SK-N-SH (cell line): ENCODE measurements at regions not wholly inside any gene's neighbourhood (a gene's known extent, or its start where the extent isn't known, plus 50 kb on each side); places are given as distances from the start of the nearest gene placed in this dataset.

Experiments used
- CTCF ChIA-PET: fragments of 300-600, 350-600 bp; formaldehyde crosslinking; extraction: SDS; loops from one replicate; lab custom pipeline; 2021; lab: Yijun Ruan, JAX
- POLR2A ChIA-PET: fragments of 350-600 bp; sonication (Branson Sonifier 250); formaldehyde crosslinking; extraction: SDS; loops from one replicate; lab custom pipeline; 2020; ENCODE audit warnings: antibody characterized with exemption, inconsistent platforms; lab: Yijun Ruan, JAX
- DNase-seq: peaks from one replicate; pipeline ENCODE4 v3.0.0; 2012
- H2AFZ ChIP-seq: fragments of 200-600 bp; sonication (generic); 2 replicates; pipeline ENCODE4 v1.8.1; 2016; ENCODE audit warnings: antibody characterized with exemption, mild to moderate bottlenecking, low read depth
- H3F3A ChIP-seq: fragments of 200-600 bp; sonication (generic); replicated peaks from 2 replicates; pipeline ENCODE3; 2016; ENCODE audit warnings: antibody characterized with exemption, mild to moderate bottlenecking; ENCODE audit not compliant: insufficient read depth
- H3K27ac ChIP-seq, 2 experiments: fragments of 200-500 bp in 1 of 2; fragments of 200-600 bp in 1 of 2; sonication (Bioruptor generic) in 1 of 2; sonication (generic), shearing (Covaris generic) in 1 of 2; 2 replicates each; pipeline versions ENCODE4 v1.5.1 to v1.6.1; 2014 to 2016; ENCODE audit warnings: low read depth in 2 of 2, inconsistent platforms in 1 of 2, low read length in 1 of 2, mild to moderate bottlenecking in 1 of 2, mixed read lengths in 1 of 2
- H3K27me3 ChIP-seq: fragments of 200-600 bp; sonication (generic), shearing (Covaris generic); 2 replicates; pipeline ENCODE4 v1.6.1; 2016; ENCODE audit warnings: mixed run types; ENCODE audit not compliant: insufficient read depth
- H3K36me3 ChIP-seq, 2 experiments: fragments of 200-500 bp in 1 of 2; fragments of 200-600 bp in 1 of 2; sonication (Bioruptor generic) in 1 of 2; sonication (generic) in 1 of 2; replicated peaks in 1 of 2; 2 replicates each; pipeline versions ENCODE3 to v1.5.1; 2014 to 2016; ENCODE audit warnings: low read length in 1 of 2, mild to moderate bottlenecking in 1 of 2; ENCODE audit not compliant: insufficient read depth in 2 of 2, control insufficient read depth in 1 of 2
- H3K4me1 ChIP-seq, 2 experiments: fragments of 200-500 bp in 1 of 2; fragments of 200-600 bp in 1 of 2; sonication (Bioruptor generic) in 1 of 2; sonication (generic), shearing (Covaris generic) in 1 of 2; 2 replicates each; pipeline versions ENCODE4 v1.5.1 to v1.6.1; 2014 to 2016; ENCODE audit warnings: low read depth in 1 of 2, low read length in 1 of 2, mixed run types in 1 of 2; ENCODE audit not compliant: insufficient read depth in 2 of 2, control insufficient read depth in 1 of 2
- H3K4me2 ChIP-seq: fragments of 200-600 bp; sonication (generic), shearing (Covaris generic); 2 replicates; pipeline ENCODE4 v1.6.1; 2017; ENCODE audit warnings: mixed run types
- H3K4me3 ChIP-seq, 2 experiments: fragments of 200-500 bp in 1 of 2; fragments of 200-600 bp in 1 of 2; sonication (Bioruptor generic) in 1 of 2; sonication (generic), shearing (Covaris generic) in 1 of 2; 2 replicates each; pipeline versions ENCODE4 v1.5.1 to v1.8.1; 2014 to 2016; ENCODE audit warnings: low read depth in 2 of 2, inconsistent platforms in 1 of 2, low read length in 1 of 2, mild to moderate bottlenecking in 1 of 2, mixed read lengths in 1 of 2, moderate library complexity in 1 of 2
- H3K79me2 ChIP-seq: fragments of 200-600 bp; sonication (generic); 2 replicates; pipeline ENCODE4 v1.8.1; 2017; ENCODE audit warnings: mild to moderate bottlenecking; ENCODE audit not compliant: insufficient read depth
- H3K9ac ChIP-seq: fragments of 200-600 bp; sonication (generic); 2 replicates; pipeline ENCODE4 v1.6.1; 2017; ENCODE audit warnings: mixed run types
- H3K9me2 ChIP-seq: fragments of 200-600 bp; sonication (generic); 2 replicates; pipeline ENCODE4 v1.6.1; 2017; ENCODE audit warnings: mixed run types
- H3K9me3 ChIP-seq: fragments of 200-600 bp; sonication (generic); 2 replicates; pipeline ENCODE4 v1.6.1; 2017; ENCODE audit warnings: mixed run types, mild to moderate bottlenecking, moderate library complexity
- H4K20me1 ChIP-seq: fragments of 200-600 bp; sonication (generic); 2 replicates; pipeline ENCODE4 v1.6.1; 2017; ENCODE audit warnings: mild to moderate bottlenecking, mixed run types; ENCODE audit not compliant: insufficient read depth
- CHD2 ChIP-seq: fragments of 150-350 bp; IDR thresholded peaks from 2 replicates; pipeline ENCODE4 v1.6.1; 2018; ENCODE audit warnings: low read length; ENCODE audit not compliant: partially characterized antibody
- ELF1 ChIP-seq: IDR thresholded peaks from 2 replicates; pipeline ENCODE4 v1.4.0; 2012
- EP300 ChIP-seq, 2 experiments: IDR thresholded peaks; 2 replicates each; pipeline versions ENCODE4 v1.4.0 to v1.6.1; 2012; ENCODE audit warnings: borderline replicate concordance in 1 of 2, low read depth in 1 of 2, low read length in 1 of 2
- FOSL2 ChIP-seq: IDR thresholded peaks from 2 replicates; pipeline ENCODE4 v1.4.0; 2012; ENCODE audit warnings: low read depth, mild to moderate bottlenecking, moderate library complexity, borderline replicate concordance
- GATA2 ChIP-seq: sonication (generic); formaldehyde crosslinking; IDR thresholded peaks from 2 replicates; pipeline ENCODE4 v1.5.0; 2020; ENCODE audit warnings: mild to moderate bottlenecking, missing genetic modification reagents
- MXI1 ChIP-seq: IDR thresholded peaks from 2 replicates; pipeline ENCODE4 v1.6.1; 2012; ENCODE audit warnings: mild to moderate bottlenecking, low read depth, low read length, improper control_type of control experiment
- NRF1 ChIP-seq: IDR thresholded peaks from 2 replicates; pipeline ENCODE4 v1.6.1; 2012; ENCODE audit warnings: low read depth, mild to moderate bottlenecking, low read length
- RAD21 ChIP-seq: IDR thresholded peaks from 2 replicates; pipeline ENCODE4 v1.6.1; 2012; ENCODE audit warnings: mild to moderate bottlenecking, low read length
- RCOR1 ChIP-seq: fragments of 150-350 bp; IDR thresholded peaks from 2 replicates; pipeline ENCODE4 v1.6.1; 2017; ENCODE audit warnings: antibody characterized with exemption, low read length
- RFX5 ChIP-seq: IDR thresholded peaks from 2 replicates; pipeline ENCODE4 v1.6.1; 2012; ENCODE audit warnings: mild to moderate bottlenecking, improper control_type of control experiment, low read length
- TAF1 ChIP-seq: IDR thresholded peaks from 2 replicates; pipeline ENCODE4 v1.6.1; 2012; ENCODE audit warnings: low read depth, mild to moderate bottlenecking, low read length, moderate library complexity, borderline replicate concordance
- TEAD4 ChIP-seq: IDR thresholded peaks from 2 replicates; pipeline ENCODE4 v1.4.0; 2012; ENCODE audit warnings: mild to moderate bottlenecking, borderline replicate concordance; ENCODE audit not compliant: insufficient read depth
- WGBS: methylation state at CpG from one replicate; pipeline ENCODE4 v1.1.6; 2017; ENCODE audit warnings: low lambda C conversion rate; 5-methylcytosine and 5-hydroxymethylcytosine counted together
- TF ChIP-seq, protein P1 (sequence below): fragments of 200-600 bp; sonication (generic); IDR thresholded peaks from 2 replicates; pipeline ENCODE4 v1.6.1; 2017; ENCODE audit warnings: antibody characterized with exemption, mild to moderate bottlenecking, moderate library complexity
- TF ChIP-seq, protein P2 (sequence below): IDR thresholded peaks from 2 replicates; pipeline ENCODE4; 2012
- TF ChIP-seq, protein P3 (sequence below): IDR thresholded peaks from 2 replicates; pipeline ENCODE4 v1.4.0; 2012; ENCODE audit warnings: low read depth

DNA sequence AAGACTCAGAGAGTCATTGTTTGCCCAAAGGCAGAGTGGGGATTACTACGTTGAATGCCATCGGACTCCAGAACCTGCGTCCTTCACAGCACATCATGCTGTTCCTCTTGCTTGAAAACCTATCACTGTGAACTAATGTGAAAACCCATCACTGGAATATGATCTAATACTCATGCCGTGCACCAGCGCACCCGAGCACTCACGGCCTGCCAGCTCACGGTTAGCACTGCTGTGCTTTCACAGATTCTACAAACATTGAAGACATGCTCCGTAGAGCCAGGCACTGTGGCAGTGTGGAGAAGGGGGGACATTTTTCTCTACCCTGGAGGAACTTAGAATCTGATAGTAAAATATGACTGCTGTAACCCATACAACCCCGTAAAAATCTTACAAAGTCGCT lies 350.4 kb downstream of the C16orf95 start:
- Histone ChIP-seq H3K36me3 (no peaks in the 10 kb centered on the region), H3K4me3 (no peak overlapping the region), H3K9me3 (no peaks in the 10 kb centered on the region), H4K20me1 (no peaks in the 10 kb centered on the region), H3K4me1 (no peaks in the 10 kb centered on the region), H3K9me2 (no peaks in the 10 kb centered on the region), H3K4me2 (no peak overlapping the region), H3F3A (no peaks in the 10 kb centered on the region), H2AFZ (no peak overlapping the region), H3K27ac (no peak overlapping the region), H3K27me3 (peaks cover 20% of the 10 kb centered on the region; the same call in 1 of the 2 replicates), H3K79me2 (no peaks in the 10 kb centered on the region), H3K9ac (no peak overlapping the region)
- ChIA-PET CTCF (no interaction called here), POLR2A (no interaction called here)
- TF ChIP-seq GATA2 (CRISPR knock-in tag), result no peak
- TF ChIP-seq TEAD4, result no peak
- TF ChIP-seq ELF1, result no peak
- TF ChIP-seq, protein P1, sequence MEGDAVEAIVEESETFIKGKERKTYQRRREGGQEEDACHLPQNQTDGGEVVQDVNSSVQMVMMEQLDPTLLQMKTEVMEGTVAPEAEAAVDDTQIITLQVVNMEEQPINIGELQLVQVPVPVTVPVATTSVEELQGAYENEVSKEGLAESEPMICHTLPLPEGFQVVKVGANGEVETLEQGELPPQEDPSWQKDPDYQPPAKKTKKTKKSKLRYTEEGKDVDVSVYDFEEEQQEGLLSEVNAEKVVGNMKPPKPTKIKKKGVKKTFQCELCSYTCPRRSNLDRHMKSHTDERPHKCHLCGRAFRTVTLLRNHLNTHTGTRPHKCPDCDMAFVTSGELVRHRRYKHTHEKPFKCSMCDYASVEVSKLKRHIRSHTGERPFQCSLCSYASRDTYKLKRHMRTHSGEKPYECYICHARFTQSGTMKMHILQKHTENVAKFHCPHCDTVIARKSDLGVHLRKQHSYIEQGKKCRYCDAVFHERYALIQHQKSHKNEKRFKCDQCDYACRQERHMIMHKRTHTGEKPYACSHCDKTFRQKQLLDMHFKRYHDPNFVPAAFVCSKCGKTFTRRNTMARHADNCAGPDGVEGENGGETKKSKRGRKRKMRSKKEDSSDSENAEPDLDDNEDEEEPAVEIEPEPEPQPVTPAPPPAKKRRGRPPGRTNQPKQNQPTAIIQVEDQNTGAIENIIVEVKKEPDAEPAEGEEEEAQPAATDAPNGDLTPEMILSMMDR, result no peak
- TF ChIP-seq, protein P2, sequence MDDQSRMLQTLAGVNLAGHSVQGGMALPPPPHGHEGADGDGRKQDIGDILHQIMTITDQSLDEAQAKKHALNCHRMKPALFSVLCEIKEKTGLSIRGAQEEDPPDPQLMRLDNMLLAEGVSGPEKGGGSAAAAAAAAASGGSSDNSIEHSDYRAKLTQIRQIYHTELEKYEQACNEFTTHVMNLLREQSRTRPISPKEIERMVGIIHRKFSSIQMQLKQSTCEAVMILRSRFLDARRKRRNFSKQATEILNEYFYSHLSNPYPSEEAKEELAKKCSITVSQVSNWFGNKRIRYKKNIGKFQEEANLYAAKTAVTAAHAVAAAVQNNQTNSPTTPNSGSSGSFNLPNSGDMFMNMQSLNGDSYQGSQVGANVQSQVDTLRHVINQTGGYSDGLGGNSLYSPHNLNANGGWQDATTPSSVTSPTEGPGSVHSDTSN, result no peak
- no peak for TF ChIP-seq CHD2
- TF ChIP-seq, protein P3, sequence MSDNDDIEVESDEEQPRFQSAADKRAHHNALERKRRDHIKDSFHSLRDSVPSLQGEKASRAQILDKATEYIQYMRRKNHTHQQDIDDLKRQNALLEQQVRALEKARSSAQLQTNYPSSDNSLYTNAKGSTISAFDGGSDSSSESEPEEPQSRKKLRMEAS, result no peak
- TF ChIP-seq RCOR1, result no peak
- TF ChIP-seq MXI1, result no peak
- TF ChIP-seq RFX5, result no peak
- TF ChIP-seq TAF1, result no peak
- no peak for DNase-seq
- 22% methylated on average over 11 of the region's 11 CpGs for WGBS

DNA sequence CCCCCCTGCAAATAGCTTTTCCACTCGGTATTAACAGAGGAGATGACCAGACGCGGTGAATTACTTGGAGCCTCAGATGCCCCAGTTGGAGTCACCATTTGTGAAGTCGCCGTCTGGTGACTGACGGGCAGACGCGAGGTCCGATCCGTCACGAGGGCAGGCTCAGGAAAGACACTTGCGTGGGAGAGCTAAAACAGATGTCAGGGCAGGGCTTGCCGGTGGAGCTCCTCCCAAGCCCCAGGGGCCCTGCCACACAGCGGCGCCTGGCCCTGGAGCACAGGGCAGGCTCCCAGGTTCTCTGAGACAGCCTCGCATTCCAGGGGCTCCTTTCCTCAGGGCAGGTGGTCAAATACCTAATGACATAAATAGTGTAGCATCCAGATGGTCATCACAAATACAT lies 348.3 kb downstream of the C16orf95 start:
- H3K4me3 ChIP-seq, result no peak overlapping the region
- WGBS, result 28% methylated on average over 14 of the region's 16 CpGs
- H3K9me2 ChIP-seq, result no peaks in the 10 kb centered on the region
- H3K9ac ChIP-seq, result no peak overlapping the region
- H3K9me3 ChIP-seq, result no peaks in the 10 kb centered on the region
- H4K20me1 ChIP-seq, result no peaks in the 10 kb centered on the region
- POLR2A ChIA-PET, result no interaction called here
- no peaks in the 10 kb centered on the region for H3K4me1 ChIP-seq
- TF ChIP-seq, protein P2, result no peak
- TF ChIP-seq NRF1 (no peak), FOSL2 (no peak), EP300 (IDR thresholded peaks at IDR 0.05; ENCODE audit: borderline replicate concordance in 1 of 2, low read depth in 1 of 2, low read length in 1 of 2) (no peak), CHD2 (no peak), TAF1 (no peak), RAD21 (no peak)
- no peak overlapping the region for H2AFZ ChIP-seq
- H3K27me3 ChIP-seq, result peaks cover 20% of the 10 kb centered on the region; the same call in 1 of the 2 replicates
- DNase-seq, result no peak
- H3K4me2 ChIP-seq, result no peak overlapping the region
- H3K79me2 ChIP-seq, result no peaks in the 10 kb centered on the region
- CTCF ChIA-PET, result no interaction called here
- no peaks in the 10 kb centered on the region for H3F3A ChIP-seq
- H3K36me3 ChIP-seq, result no peaks in the 10 kb centered on the region
- H3K27ac ChIP-seq, result no peak overlapping the region
